ENCODE measurements at regions not wholly inside any gene's neighbourhood (a gene's known extent, or its start where the extent isn't known, plus 50 kb on each side); places are given as distances from the start of the nearest gene placed in this dataset.

GRCh38 chr12:75585330-75585729 lies 73.9 kb upstream of the KRR1 start (continued):
- no peak for TF ChIP-seq REST (IDR thresholded peaks at IDR 0.05; ENCODE audit: low read depth, low read length)
- TF ChIP-seq YY1 (IDR thresholded peaks at IDR 0.05; ENCODE audit: low read depth): peak; percentile 65; the same call in 1 of the 2 replicates
- no peak for TF ChIP-seq CHD2 (IDR thresholded peaks at IDR 0.05; ENCODE audit: low read length, partially characterized antibody)
- TF ChIP-seq EZH2phosphoT487 (IDR thresholded peaks at IDR 0.05; ENCODE audit: borderline replicate concordance, low read depth): no peak

GRCh38 chr12:75583355-75583754 lies 71.9 kb upstream of the KRR1 start:
- Histone ChIP-seq H3K27ac (ENCODE audit: low read depth in 2 of 2, low read length in 1 of 2) (no peak overlapping the region), H3K4me1 (ENCODE audit: control insufficient read depth in 1 of 2, insufficient read depth in 2 of 2, low read depth in 1 of 2, low read length in 1 of 2) (peaks cover 3 to 20% of the 10 kb centered on the region in 2 experiments), H3K27me3 (ENCODE audit: insufficient read depth) (no peaks in the 10 kb centered on the region), H3K4me3 (ENCODE audit: low read depth in 2 of 2, low read length in 1 of 2) (no peak overlapping the region), H3K79me2 (ENCODE audit: insufficient read depth) (no peaks in the 10 kb centered on the region), H3K9me3 (no peaks in the 10 kb centered on the region), H3F3A (replicated peaks; ENCODE audit: insufficient read depth) (peaks cover 20% of the 10 kb centered on the region), H3K4me2 (no peak overlapping the region), H4K20me1 (ENCODE audit: insufficient read depth) (no peaks in the 10 kb centered on the region), H3K36me3 (replicated peaks in 1 of 2; ENCODE audit: control insufficient read depth in 1 of 2, insufficient read depth in 2 of 2, low read length in 1 of 2) (no peaks in the 10 kb centered on the region), H3K9me2 (no peaks in the 10 kb centered on the region), H3K9ac (no peak overlapping the region), H2AFZ (ENCODE audit: low read depth) (no peak overlapping the region)
- WGBS (ENCODE audit: low lambda C conversion rate): 82% methylated on average over 3 of the region's 3 CpGs
- DNase-seq: no peak
- ChIA-PET POLR2A (no interaction called here), CTCF (interaction anchor here (0.7 to 2.8 kb wide), 2 partner anchors 56 to 420 kb away, joined by 3 to 8 read pairs; no protein-coding TSS in a partner anchor)
- TF ChIP-seq EZH2phosphoT487 (IDR thresholded peaks at IDR 0.05; ENCODE audit: borderline replicate concordance, low read depth) (no peak), TAF1 (IDR thresholded peaks at IDR 0.05; ENCODE audit: borderline replicate concordance, low read depth, low read length) (no peak), GATA2 (CRISPR knock-in tag; IDR thresholded peaks at IDR 0.05) (no peak), NRF1 (IDR thresholded peaks at IDR 0.05; ENCODE audit: low read depth, low read length) (no peak), EP300 (IDR thresholded peaks at IDR 0.05; ENCODE audit: borderline replicate concordance in 1 of 2, low read depth in 1 of 2, low read length in 1 of 2) (no peak), ELF1 (IDR thresholded peaks at IDR 0.05) (no peak), ZBTB33 (IDR thresholded peaks at IDR 0.05; ENCODE audit: borderline replicate concordance, low read depth) (no peak), TEAD4 (IDR thresholded peaks at IDR 0.05; ENCODE audit: borderline replicate concordance, insufficient read depth) (no peak), FOSL2 (IDR thresholded peaks at IDR 0.05; ENCODE audit: borderline replicate concordance, low read depth) (no peak), FOXM1 (IDR thresholded peaks at IDR 0.05; ENCODE audit: low read depth) (no peak), USF1 (IDR thresholded peaks at IDR 0.05; ENCODE audit: borderline replicate concordance, low read depth) (no peak), RXRA (IDR thresholded peaks at IDR 0.05; ENCODE audit: borderline replicate concordance, low read depth) (no peak), SMC3 (IDR thresholded peaks at IDR 0.05; ENCODE audit: low read depth, low read length) (no peak), RAD21 (IDR thresholded peaks at IDR 0.05; ENCODE audit: low read length) (no peak), NFIC (IDR thresholded peaks at IDR 0.05; ENCODE audit: borderline replicate concordance) (no peak), PBX3 (IDR thresholded peaks at IDR 0.05) (no peak), SIN3A (IDR thresholded peaks at IDR 0.05; ENCODE audit: borderline replicate concordance, low read depth, low read length) (no peak), USF2 (IDR thresholded peaks at IDR 0.05; ENCODE audit: borderline replicate concordance, low read depth, low read length) (no peak), JUND (IDR thresholded peaks at IDR 0.05) (no peak)
